Spleen (tissue), 11 donors: ENCODE measurements at regions not wholly inside any gene's neighbourhood (a gene's known extent, or its start where the extent isn't known, plus 50 kb on each side); places are given as distances from the start of the nearest gene placed in this dataset.

Source experiments
- DNase-seq: peaks from one replicate; pipeline ENCODE4 v3.0.0-alpha.2; 2020
- H3K27ac ChIP-seq, 8 donors: fragments of 200-600 bp; sonication (generic) in 7 of 8; 1 replicate in 4 of 8; 2 replicates in 4 of 8; pipeline versions ENCODE4 v1.5.0 to v1.8.0; 2016 to 2021; ENCODE audit warnings: inconsistent platforms in 4 of 8, mild to moderate bottlenecking in 4 of 8, moderate library complexity in 1 of 8
- H3K27me3 ChIP-seq, 7 donors: fragments of 200-600 bp; sonication (generic) in 6 of 7; replicated peaks in 1 of 7; 1 replicate in 4 of 7; 2 replicates in 3 of 7; pipeline versions ENCODE4 v1.5.0 to v1.8.0; 2016 to 2021; ENCODE audit warnings: inconsistent platforms in 3 of 7, mild to moderate bottlenecking in 1 of 7
- H3K36me3 ChIP-seq, 6 donors: fragments of 200-600 bp; sonication (generic) in 5 of 6; 1 replicate in 4 of 6; 2 replicates in 2 of 6; pipeline versions ENCODE4 v1.5.0 to v1.8.0; 2016 to 2021; ENCODE audit warnings: inconsistent platforms in 2 of 6
- H3K4me1 ChIP-seq, 6 donors: fragments of 200-600 bp; sonication (generic) in 5 of 6; 1 replicate in 3 of 6; 2 replicates in 3 of 6; pipeline versions ENCODE4 v1.5.0 to v1.8.0; 2016 to 2021; ENCODE audit warnings: inconsistent platforms in 3 of 6
- H3K4me3 ChIP-seq, 8 donors: fragments of 200-600 bp; sonication (generic) in 7 of 8; 1 replicate in 4 of 8; 2 replicates in 4 of 8; pipeline versions ENCODE4 v1.5.0 to v1.8.0; 2016 to 2021; ENCODE audit warnings: inconsistent platforms in 4 of 8, mild to moderate bottlenecking in 4 of 8, moderate library complexity in 2 of 8
- H3K9me3 ChIP-seq, 8 donors: fragments of 200-600 bp; sonication (generic) in 7 of 8; 1 replicate in 4 of 8; 2 replicates in 4 of 8; pipeline versions ENCODE4 v1.5.0 to v1.8.0; 2016 to 2021; ENCODE audit warnings: inconsistent platforms in 4 of 8
- CTCF ChIP-seq, 11 experiments: fragments of 200-600 bp in 7 of 11; fragments of 450-650 bp in 4 of 11; sonication (generic) in 4 of 11; IDR thresholded peaks in 8 of 11; conservative IDR thresholded peaks in 3 of 11; 1 replicate in 7 of 11; 2 replicates in 4 of 11; pipeline versions ENCODE4 v1.4.0 to v1.8.0; 2016 to 2021; ENCODE audit warnings: antibody characterized with exemption in 11 of 11, inconsistent platforms in 4 of 11, mild to moderate bottlenecking in 1 of 11
- POLR2A ChIP-seq, 3 donors: fragments of 450-650 bp; IDR thresholded peaks; one replicate each; pipeline ENCODE4 v1.5.1; 2017; ENCODE audit warnings: antibody characterized with exemption in 3 of 3, mild to moderate bottlenecking in 1 of 3
- POLR2AphosphoS5 ChIP-seq, 3 donors: sonication (generic); formaldehyde crosslinking; IDR thresholded peaks; one replicate each; pipeline ENCODE4 v1.5.1; 2017; ENCODE audit warnings: antibody characterized with exemption in 3 of 3
- WGBS, 5 donors: extraction: QIAGEN DNeasy Blood & Tissue Kit in 3 of 5; methylation state at CpG; one replicate each; pipeline versions ENCODE4 v1.1.5 to v1.1.7; 2013 to 2018; 5-methylcytosine and 5-hydroxymethylcytosine counted together
- intact Hi-C: fragments of 100-400 bp; cut with DNase I; formaldehyde crosslinking; loops from one replicate; pipeline ENCODE4 v1.15.0; 2023; ENCODE audit warnings: low total_unique reads
- donor health status: healthy with polysubstance abuse.
- donor health status: DM: no; HTN: no; CAD: no; lungs with moderate emphysema.
- donor health status: DM: no; HTN: no; CAD: no.
- donor health status: Bipolar disorder and iron deficiency.
- donor health status: healthy.
- donor health status: DM: no; HTN: no; CAD: no.
- donor health status: DM: yes; HTN: yes; CAD: no.

DNA sequence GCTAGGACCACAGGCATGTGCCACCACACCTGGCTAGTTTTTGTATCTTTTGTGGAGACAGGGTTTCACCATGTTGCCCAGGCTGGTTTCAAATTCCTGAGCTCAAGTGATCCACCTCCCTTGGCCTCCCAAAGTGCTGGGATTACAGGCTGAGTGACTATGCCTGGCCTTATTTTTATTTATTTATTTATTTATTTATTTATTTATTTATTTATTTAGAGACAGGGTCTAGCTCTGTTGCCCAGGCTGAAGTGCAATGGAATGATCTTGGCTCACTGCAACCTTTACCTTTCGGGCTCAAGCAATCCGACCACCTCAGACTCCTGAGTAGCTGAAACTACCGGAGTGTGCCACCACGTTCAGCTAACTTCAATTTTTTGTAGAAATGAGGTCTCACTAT lies 117.0 kb upstream of the MAX start:
- TF ChIP-seq POLR2A (IDR thresholded peaks at IDR 0.05) (no peak), POLR2AphosphoS5 (IDR thresholded peaks at IDR 0.05) (no peak), CTCF (IDR thresholded peaks at IDR 0.05 in 8 of 11, conservative IDR thresholded peaks at IDR 0.05 in 3 of 11) (no peak)
- Histone ChIP-seq H3K27me3 (no peaks in the 10 kb centered on the region), H3K9me3 (no peaks in the 10 kb centered on the region), H3K4me1 (peaks cover 0 to 24% (median 8%) of the 10 kb centered on the region in 6 donors), H3K36me3 (no peaks in the 10 kb centered on the region), H3K27ac (no peak overlapping the region), H3K4me3 (no peak overlapping the region)
- DNase-seq, result no peak
- intact Hi-C loops, result no loop called here
- 94 to 99% (median 95%) methylated on average over 4 of the region's 4 CpGs for WGBS, 5 donors

DNA sequence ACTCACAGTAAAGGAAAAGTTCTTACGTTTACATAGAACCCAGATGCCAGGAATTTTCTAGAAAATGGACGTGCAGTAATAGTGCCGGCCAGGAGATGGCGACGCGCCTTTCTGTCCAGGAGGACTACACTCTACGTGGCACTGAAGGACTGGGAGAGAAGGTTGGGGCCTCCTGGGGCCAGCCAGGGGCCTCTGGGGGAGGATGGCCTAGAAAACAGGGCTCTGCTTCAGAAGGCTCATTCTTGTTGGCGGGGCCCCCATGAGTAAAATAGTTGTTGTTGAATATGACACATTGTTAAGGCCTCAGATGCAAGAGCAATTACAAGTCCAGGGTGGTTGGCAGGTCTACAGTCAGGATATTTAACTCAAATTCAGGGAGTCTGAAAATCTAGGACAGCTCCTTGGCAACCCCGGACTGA lies 120.1 kb upstream of the MAX start:
- WGBS, 5 donors, result 30 to 45% (median 37%) methylated on average over 9 of the region's 9 CpGs
- H3K27ac ChIP-seq, result no peak overlapping the region
- no peaks in the 10 kb centered on the region for H3K27me3 ChIP-seq
- intact Hi-C loops, result loop anchor here (10.0 kb wide), 2 partner anchors 182 to 382 kb away; no protein-coding TSS in a partner anchor
- peak; percentile 35 to 84 (median 71) for TF ChIP-seq CTCF (IDR thresholded peaks at IDR 0.05 in 8 of 11, conservative IDR thresholded peaks at IDR 0.05 in 3 of 11)
- TF ChIP-seq POLR2A (IDR thresholded peaks at IDR 0.05), result no peak
- TF ChIP-seq POLR2AphosphoS5 (IDR thresholded peaks at IDR 0.05), result no peak
- no peak overlapping the region for H3K4me3 ChIP-seq
- peak; percentile 86 for DNase-seq
- H3K36me3 ChIP-seq, result no peaks in the 10 kb centered on the region
- H3K9me3 ChIP-seq, result no peaks in the 10 kb centered on the region
- H3K4me1 ChIP-seq, result peaks cover 5 to 54% (median 21%) of the 10 kb centered on the region in 6 donors

DNA sequence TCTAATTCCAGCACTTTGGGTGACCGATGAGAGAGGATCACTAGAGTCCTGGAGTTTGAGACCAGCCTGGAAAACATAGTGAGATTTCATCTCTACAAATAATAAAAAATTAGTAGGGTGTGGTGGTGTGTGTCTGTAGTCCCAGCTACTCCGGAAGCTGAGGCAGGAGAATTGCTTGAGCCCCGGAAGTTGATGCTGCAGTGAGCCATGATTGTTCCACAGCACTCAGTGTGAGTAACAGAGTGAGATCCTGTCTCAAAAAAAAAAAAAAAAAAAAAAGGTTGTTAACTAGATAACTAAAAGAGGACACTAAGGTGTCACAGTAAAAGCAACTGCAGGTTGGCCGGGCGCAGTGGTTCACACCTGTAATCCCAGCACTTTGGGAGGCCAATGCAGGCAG lies 121.3 kb upstream of the MAX start:
- Histone ChIP-seq H3K9me3 (no peaks in the 10 kb centered on the region), H3K4me3 (no peak overlapping the region), H3K4me1 (peaks cover 5 to 65% (median 25%) of the 10 kb centered on the region in 6 donors), H3K36me3 (no peaks in the 10 kb centered on the region), H3K27ac (no peak overlapping the region), H3K27me3 (no peaks in the 10 kb centered on the region)
- TF ChIP-seq POLR2A (IDR thresholded peaks at IDR 0.05), result no peak
- TF ChIP-seq POLR2AphosphoS5 (IDR thresholded peaks at IDR 0.05), result no peak
- no peak for TF ChIP-seq CTCF (IDR thresholded peaks at IDR 0.05 in 8 of 11, conservative IDR thresholded peaks at IDR 0.05 in 3 of 11)
- intact Hi-C loops, result loop anchor here (10.0 kb wide), 2 partner anchors 181 to 381 kb away; no protein-coding TSS in a partner anchor
- no peak for DNase-seq
- 93 to 97% (median 96%) methylated on average over 5 of the region's 5 CpGs for WGBS, 5 donors

DNA sequence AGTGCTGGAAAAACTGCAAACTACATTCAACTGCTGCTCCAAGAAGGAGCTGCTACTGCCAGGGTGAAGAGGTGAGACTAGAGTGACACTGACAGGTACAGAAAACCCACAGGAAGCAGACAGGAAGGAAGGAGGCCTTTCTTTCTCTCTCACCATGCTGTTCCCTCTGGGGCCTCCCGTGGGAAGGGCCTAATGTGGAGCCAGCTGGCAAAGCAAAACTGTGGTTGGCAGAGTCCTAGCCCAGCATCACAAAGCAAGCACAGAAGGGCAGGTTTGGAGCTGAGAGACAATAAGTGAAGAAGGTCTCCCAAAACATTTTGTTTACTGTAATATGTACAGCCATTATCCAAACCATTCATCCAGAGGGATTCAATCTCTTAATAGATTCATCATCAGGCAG lies 122.5 kb upstream of the MAX start:
- TF ChIP-seq CTCF (IDR thresholded peaks at IDR 0.05 in 8 of 11, conservative IDR thresholded peaks at IDR 0.05 in 3 of 11), result no peak
- WGBS, 5 donors, result 10 to 29% (median 20%) methylated on average over 1 of the region's 1 CpG
- no peak for DNase-seq
- H3K36me3 ChIP-seq, result no peaks in the 10 kb centered on the region
- H3K27ac ChIP-seq, result no peak overlapping the region
- H3K9me3 ChIP-seq, result no peaks in the 10 kb centered on the region
- H3K27me3 ChIP-seq, result no peaks in the 10 kb centered on the region
- H3K4me3 ChIP-seq, result no peak overlapping the region
- intact Hi-C loops, result loop anchor here (10.0 kb wide), 2 partner anchors 180 to 380 kb away; no protein-coding TSS in a partner anchor
- peaks cover 6 to 77% (median 35%) of the 10 kb centered on the region in 6 donors for H3K4me1 ChIP-seq
